ENCODE measurements at regions not wholly inside any gene's neighbourhood (a gene's known extent, or its start where the extent isn't known, plus 50 kb on each side); places are given as distances from the start of the nearest gene placed in this dataset.
A peak's percentile ranks its signal among the peaks of the same experiment; 100 is the strongest.

GRCh38 chr9:26527931-26528330, 364.7 kb downstream of the CAAP1 start:
- intact Hi-C loops (cut with DNase I) = no loop called here
- TF ChIP-seq POLR2A (IDR thresholded peaks at IDR 0.05) = no peak
- no peak for TF ChIP-seq CTCF (IDR thresholded peaks at IDR 0.05)
- 70% methylated on average over 4 of the region's 4 CpGs for WGBS, 2 donors

GRCh38 chr9:26524267-26524666, 368.3 kb downstream of the CAAP1 start:
- intact Hi-C loops (cut with DNase I) = no loop called here
- Histone ChIP-seq H3K4me3 (no peak overlapping the region), H3K27ac (no peak overlapping the region), H3K27me3 (no peaks in the 10 kb centered on the region), H3K4me1 (no peaks in the 10 kb centered on the region), H3K36me3 (replicated peaks in 1 of 2; ENCODE audit: insufficient read depth in 1 of 2, low read depth in 2 of 2) (no peaks in the 10 kb centered on the region), H3K9me3 (no peaks in the 10 kb centered on the region)
- peak; percentile 25 to 48 (median 41) for DNase-seq
- TF ChIP-seq POLR2A (IDR thresholded peaks at IDR 0.05) = no peak
- no peak for TF ChIP-seq CTCF (IDR thresholded peaks at IDR 0.05)
- peak; percentile 48 for ATAC-seq
- 22 to 29% methylated on average over 1 of the region's 1 CpG for WGBS, 2 donors

More at GRCh38 chr9:26527931-26528330, 364.7 kb downstream of the CAAP1 start:
- Histone ChIP-seq H3K27ac (no peak overlapping the region), H3K36me3 (replicated peaks in 1 of 2; ENCODE audit: insufficient read depth in 1 of 2, low read depth in 2 of 2) (no peaks in the 10 kb centered on the region), H3K9me3 (no peaks in the 10 kb centered on the region), H3K4me3 (no peak overlapping the region), H3K27me3 (no peaks in the 10 kb centered on the region), H3K4me1 (no peaks in the 10 kb centered on the region)
- ATAC-seq = no peak
- DNase-seq = no peak

- H3K36me3 ChIP-seq (replicated peaks in 1 of 2; ENCODE audit: insufficient read depth in 1 of 2, low read depth in 2 of 2) = no peaks in the 10 kb centered on the region
- ATAC-seq (no peak), DNase-seq (no peak)
- H3K4me3 ChIP-seq = no peak overlapping the region
- TF ChIP-seq POLR2A (IDR thresholded peaks at IDR 0.05) (no peak), CTCF (IDR thresholded peaks at IDR 0.05) (no peak)
- no peaks in the 10 kb centered on the region for H3K27me3 ChIP-seq
- no peaks in the 10 kb centered on the region for H3K9me3 ChIP-seq
- WGBS, 2 donors = 20 to 30% methylated on average over 3 of the region's 3 CpGs
- intact Hi-C loops (cut with DNase I) = no loop called here
- H3K27ac ChIP-seq = no peak overlapping the region
- H3K4me1 ChIP-seq = no peaks in the 10 kb centered on the region
Observed at GRCh38 chr9:26523577-26523976, 369.0 kb downstream of the CAAP1 start.

- Histone ChIP-seq H3K27me3 (no peaks in the 10 kb centered on the region), H3K36me3 (replicated peaks in 1 of 2; ENCODE audit: insufficient read depth in 1 of 2, low read depth in 2 of 2) (no peaks in the 10 kb centered on the region), H3K9me3 (no peaks in the 10 kb centered on the region), H3K4me1 (no peaks in the 10 kb centered on the region), H3K4me3 (no peak overlapping the region), H3K27ac (no peak overlapping the region)
- intact Hi-C loops (cut with DNase I) = no loop called here
- ATAC-seq (no peak), DNase-seq (no peak)
- WGBS, 2 donors = 50 to 55% methylated on average over 1 of the region's 1 CpG
- TF ChIP-seq POLR2A (IDR thresholded peaks at IDR 0.05) = no peak
- TF ChIP-seq CTCF (IDR thresholded peaks at IDR 0.05) = no peak
Observed at GRCh38 chr9:26520141-26520540, 372.5 kb downstream of the CAAP1 start.

- TF ChIP-seq POLR2A (IDR thresholded peaks at IDR 0.05) (no peak), CTCF (IDR thresholded peaks at IDR 0.05) (no peak)
- no peaks in the 10 kb centered on the region for H3K4me1 ChIP-seq
- H3K9me3 ChIP-seq = no peaks in the 10 kb centered on the region
- H3K27me3 ChIP-seq = no peaks in the 10 kb centered on the region
- 50 to 57% methylated on average over 1 of the region's 1 CpG for WGBS, 2 donors
- intact Hi-C loops (cut with DNase I) = no loop called here
- H3K27ac ChIP-seq = no peak overlapping the region
- no peak overlapping the region for H3K4me3 ChIP-seq
- DNase-seq = no peak
- ATAC-seq = no peak
- H3K36me3 ChIP-seq (replicated peaks in 1 of 2; ENCODE audit: insufficient read depth in 1 of 2, low read depth in 2 of 2) = no peaks in the 10 kb centered on the region
Observed at GRCh38 chr9:26516773-26517343, 375.7 kb downstream of the CAAP1 start.

All from body of pancreas (tissue), 4 donors.